NCI-H446 treated with DMSO at 0.1 percent for 48 hours (cell line): ENCODE measurements at regions not wholly inside any gene's neighbourhood (a gene's known extent, or its start where the extent isn't known, plus 50 kb on each side); places are given as distances from the start of the nearest gene placed in this dataset.

Source experiments
- DNase-seq: peaks from one replicate; lab custom pipeline; 2025; lab: John Stamatoyannopoulos, UW

DNA sequence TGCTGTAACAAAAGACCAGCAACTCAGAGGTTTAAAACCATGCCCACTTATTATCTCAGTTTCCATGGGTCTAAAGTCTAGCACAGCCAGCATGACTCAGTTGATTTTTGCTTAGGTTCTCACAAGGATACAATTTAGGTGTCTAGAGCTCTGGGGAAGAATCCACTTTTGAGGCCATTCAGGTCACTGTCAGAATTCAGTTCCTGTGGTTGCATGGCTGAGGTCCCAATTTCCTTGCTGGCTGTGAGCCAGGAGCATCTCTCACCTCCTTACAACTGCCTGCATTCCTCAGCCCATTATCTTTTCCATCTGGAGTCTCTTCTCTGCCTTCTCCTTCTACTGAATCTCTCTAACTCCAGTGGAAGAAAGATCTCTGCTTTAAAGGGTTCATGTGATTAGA lies 240.5 kb upstream of the CFAP20DC start:
- DNase-seq, result peak; percentile 53

- DNase-seq, result peak; percentile 86
Measured at GRCh38 chr3:59289831-59290230, 240.0 kb upstream of the CFAP20DC start.

DNA sequence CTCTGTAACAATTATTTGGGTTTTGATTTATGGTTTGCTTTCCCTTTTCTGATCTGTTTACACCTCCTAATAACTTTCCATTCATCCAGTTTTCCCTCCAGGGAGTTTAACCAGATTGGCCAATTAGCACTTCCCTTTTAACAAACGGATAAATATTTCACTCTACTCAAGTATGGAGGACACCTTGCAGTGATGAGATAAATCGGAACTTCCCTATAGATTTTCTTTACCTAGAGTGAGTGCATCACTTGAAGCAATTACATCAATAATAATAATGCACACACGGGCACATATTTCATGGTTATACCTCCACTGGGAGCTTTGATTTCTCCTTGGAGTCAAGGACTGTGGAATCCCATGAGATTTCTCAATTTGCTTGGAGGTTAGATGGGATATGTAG lies 239.1 kb upstream of the CFAP20DC start:
- DNase-seq, result no peak

DNA sequence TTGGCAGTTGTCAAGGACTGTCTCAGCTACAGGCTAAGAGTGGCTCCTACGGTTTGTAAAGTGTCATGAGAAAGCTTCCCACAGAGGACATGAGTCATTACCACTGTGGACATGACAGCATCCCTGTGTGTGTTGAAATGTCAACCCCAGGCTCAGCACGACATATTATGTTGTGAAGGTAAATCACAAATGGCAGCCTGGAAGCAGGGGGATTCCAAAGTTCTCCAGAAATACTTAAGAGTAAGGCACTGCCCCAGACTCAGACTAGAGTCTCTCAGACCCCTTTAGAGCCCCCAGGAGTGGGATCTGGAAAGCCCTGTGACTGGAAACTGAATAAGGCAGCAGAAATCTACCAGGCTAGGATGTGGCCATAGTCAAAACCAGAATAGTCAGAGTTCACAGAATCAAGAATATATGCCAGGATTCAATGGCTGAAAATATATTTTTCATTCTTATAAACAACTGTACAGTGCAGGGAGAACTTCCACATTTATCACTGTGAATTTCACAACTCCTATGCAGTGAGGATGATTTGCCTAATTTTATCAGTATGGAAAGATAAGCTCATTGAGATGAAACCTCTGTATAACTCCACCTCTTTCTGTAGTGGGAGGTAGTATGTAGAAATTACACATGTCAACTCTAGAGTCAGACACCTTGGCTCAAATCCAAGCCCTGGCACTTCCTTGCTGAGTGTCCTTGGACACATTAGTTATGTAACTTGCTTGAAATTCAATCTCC lies 237.1 kb upstream of the CFAP20DC start:
- DNase-seq, result no peak

DNA sequence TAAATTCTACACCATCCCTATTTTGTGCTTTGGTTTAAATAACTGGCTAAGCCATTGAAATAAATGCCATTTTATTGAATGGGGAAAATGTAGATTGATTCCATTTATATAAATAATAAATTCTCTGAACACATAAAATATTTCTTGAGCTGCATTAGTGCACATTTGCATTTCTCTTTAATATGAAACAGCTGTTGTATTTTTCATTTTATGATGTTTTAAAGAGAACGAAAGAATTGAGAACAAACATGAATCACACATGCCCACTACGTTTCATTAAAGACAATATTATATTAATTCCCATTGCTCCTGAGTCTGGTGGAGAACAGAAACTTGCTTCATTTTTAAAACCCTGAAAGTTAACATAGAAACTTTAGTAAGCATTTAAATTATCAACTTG lies 235.7 kb upstream of the CFAP20DC start:
- no peak for DNase-seq

DNA sequence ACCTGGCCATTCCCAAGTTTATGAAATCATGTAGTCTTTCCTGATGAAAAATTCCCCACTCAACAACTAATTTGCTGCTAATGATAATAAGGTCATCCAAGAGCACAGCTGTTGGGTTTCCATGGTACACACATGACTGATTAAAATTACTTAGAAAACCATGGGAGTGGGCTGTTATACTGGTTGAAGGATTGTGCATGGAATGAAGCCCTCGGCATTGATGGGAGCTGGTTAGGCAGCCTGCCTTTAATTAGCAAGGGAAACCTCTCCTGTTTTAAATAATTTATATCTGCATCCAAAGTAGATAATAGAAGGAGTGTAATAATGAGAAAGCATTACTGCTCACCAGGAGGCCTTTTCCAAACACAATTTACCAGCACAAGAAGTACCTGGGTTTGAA lies 235.1 kb upstream of the CFAP20DC start:
- no peak for DNase-seq

- no peak for DNase-seq
Measured at GRCh38 chr3:59280113-59280512, 230.3 kb upstream of the CFAP20DC start.

GRCh38 chr3:59277816-59278215 lies 228.0 kb upstream of the CFAP20DC start:
- DNase-seq, result no peak

GRCh38 chr3:59277201-59277600 lies 227.4 kb upstream of the CFAP20DC start:
- no peak for DNase-seq

DNA sequence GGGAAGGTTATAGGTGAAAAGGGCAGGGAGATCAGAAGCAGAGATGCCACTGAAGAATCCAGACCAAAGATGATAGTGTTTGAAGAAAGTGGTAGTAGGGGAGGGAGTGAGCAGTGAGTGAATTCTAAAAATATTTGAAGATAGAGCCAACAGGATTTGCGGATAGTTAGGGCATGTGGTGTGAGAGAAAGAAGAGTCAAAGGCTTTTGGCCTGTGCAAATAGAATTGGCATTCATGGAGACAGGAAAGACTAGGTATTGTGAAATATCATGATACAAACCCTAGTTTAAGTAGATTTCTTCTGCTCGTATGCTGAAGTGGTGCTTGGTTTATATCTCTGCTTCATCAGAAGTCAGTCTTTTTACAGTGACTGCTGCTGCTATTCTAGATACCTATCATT lies 224.2 kb upstream of the CFAP20DC start:
- no peak for DNase-seq

DNA sequence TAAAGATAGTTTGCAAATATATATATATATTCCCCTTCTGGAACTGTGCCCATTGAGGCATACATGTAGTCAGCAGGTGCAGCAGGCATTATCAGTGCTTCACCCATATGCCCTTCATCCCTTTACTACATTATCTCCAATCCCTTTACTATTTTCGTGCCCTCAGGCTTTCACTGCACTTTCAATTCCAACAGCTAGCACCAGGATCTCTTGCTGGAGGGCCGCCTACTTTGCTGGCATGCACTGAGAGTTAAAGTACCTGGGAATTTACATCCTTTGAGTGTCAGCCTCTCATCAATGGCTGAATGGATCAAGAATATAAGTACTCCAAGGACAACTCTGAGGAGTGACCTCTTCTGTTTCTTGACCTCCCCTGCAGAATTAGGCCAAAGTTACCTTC lies 222.1 kb upstream of the CFAP20DC start:
- no peak for DNase-seq

DNA sequence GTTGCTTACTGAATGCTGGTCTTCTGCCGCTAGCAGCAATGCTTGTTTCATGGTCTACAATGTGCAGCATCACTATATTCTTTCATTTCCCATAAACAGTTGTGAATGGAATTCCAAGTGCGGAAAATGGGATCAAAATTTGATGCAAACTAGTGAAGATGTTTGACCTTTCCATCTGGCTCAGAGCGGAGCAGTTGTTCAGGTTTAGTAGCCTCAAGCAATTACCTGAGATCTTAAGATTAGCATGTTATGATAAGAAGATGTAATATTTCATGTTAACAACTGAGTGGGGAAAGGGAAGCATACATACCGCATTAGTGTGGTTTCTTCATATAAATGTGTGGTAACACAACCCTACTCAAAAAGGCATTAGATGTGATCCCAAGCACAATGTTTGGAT lies 221.1 kb upstream of the CFAP20DC start:
- no peak for DNase-seq

DNA sequence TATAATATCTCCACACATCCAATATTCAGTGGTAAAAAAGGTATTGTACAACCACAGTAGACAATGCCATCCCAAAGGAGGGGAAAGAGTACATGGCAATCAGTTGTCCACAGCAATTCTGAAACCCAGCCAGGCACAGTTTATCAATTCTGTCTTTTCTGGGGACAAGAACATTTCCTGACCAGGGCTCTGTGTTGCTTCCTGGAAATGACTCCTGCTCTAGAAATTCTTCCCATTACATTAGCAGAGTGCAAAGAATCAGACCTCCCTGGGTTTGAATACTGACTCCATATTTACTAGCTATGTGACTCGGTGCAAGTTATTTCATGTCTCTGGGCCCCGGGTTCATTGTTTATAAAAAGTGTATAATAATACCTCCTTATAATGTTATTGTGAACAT lies 220.4 kb upstream of the CFAP20DC start:
- DNase-seq, result no peak

DNA sequence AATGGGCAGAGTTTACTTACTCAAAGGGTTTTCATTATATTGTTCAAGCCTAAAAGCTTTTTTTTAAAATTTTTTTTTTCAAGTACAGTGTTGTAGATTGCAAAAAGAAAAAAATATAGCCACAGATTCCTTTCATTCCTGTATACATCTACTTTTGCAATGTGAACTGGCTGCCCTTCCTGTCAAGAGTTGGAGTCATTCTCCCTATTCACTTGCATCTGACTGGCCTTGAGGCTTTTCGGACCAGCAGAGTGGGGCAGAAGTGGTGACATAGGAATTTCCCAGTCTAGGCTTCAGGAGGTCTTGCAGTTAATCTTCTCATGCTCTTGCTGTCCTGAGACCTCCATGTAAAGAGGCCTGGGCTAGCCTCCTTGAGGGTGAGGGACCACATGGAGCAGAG lies 218.3 kb upstream of the CFAP20DC start:
- no peak for DNase-seq

DNA sequence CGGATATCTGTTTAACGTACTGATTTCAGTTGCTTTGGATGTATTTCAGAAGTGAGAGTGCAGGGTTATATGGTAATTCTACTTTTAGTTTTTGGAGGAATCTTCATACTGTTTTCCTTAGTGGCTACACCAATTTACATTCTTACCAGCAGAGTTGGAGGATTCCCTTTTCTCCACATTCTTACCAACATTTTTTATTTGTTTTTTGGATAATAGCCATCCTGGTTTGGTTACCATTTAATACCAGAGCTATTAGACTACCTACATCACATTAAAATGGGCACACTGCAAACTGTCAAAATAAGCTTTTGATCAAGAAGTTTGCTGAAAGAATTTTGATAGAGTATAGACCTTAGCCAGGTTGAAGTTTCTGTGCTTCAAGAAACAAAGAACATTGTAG lies 217.2 kb upstream of the CFAP20DC start:
- no peak for DNase-seq

DNA sequence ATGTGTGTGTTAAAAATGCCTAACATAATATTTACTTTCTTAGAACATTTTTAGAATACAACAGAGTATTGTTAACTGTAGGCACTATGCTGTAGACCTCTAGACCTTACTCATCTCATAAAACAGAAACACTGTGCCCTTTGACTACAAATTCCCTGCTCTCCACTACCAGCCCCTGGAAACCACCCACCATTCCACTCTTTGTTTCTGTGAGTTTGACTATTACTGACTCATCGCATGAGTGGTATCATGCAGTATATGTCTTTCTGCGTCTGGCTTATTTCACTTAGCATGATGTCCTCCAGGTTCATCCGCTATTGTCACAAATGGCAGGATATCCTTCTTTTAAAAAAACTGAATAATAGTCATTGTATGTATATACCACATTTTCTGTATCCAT lies 216.7 kb upstream of the CFAP20DC start:
- no peak for DNase-seq

DNA sequence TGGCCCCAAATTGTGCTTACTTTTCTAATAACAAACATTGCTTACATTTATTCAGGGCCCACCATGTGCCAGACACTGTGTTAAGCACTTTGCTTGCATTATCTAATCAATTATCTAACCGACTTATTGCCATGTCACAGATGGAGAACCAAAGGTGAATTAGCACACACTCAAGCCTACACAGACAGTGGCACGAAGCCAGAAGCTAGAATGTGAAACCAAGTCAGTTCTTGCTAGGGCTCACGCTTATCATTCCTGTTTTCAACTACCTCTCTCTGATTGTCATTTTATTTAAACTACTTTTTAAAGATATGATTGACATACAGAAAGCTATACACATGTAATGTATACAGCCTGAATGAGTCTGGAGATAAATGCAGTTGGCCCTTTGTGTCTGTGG lies 215.7 kb upstream of the CFAP20DC start:
- DNase-seq, result no peak

GRCh38 chr3:59264366-59264765 lies 214.5 kb upstream of the CFAP20DC start:
- DNase-seq, result no peak

- no peak for DNase-seq
Measured at GRCh38 chr3:59263152-59263551, 213.3 kb upstream of the CFAP20DC start.

- DNase-seq, result no peak
Measured at GRCh38 chr3:59262076-59262498, 212.3 kb upstream of the CFAP20DC start.

GRCh38 chr3:59261009-59261408 lies 211.2 kb upstream of the CFAP20DC start:
- DNase-seq, result no peak

- DNase-seq, result no peak
Measured at GRCh38 chr3:59258550-59259260, 208.9 kb upstream of the CFAP20DC start.

- DNase-seq, result no peak
Measured at GRCh38 chr3:59257506-59257905, 207.7 kb upstream of the CFAP20DC start.

DNA sequence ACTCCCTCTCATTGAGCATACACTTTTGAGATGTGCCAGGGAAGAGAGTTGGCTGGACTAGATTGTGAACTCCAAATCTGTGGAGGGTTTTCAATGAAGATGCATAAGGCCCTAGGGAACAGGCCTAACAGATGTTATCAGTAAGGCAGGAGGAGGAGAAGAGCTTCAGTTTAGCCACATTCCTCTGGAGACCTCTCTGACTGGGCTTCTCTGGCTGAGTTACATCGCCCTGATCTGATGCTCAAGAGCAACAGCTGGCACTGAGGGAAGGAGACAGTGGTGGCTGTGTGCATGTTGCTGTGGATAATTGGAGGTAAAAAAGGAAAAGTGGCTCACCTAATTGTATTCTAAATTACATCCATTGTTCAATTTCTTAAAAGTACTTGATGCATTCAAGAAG lies 206.4 kb upstream of the CFAP20DC start:
- DNase-seq, result no peak
